AG10803 (cell line): ENCODE measurements at regions not wholly inside any gene's neighbourhood (a gene's known extent, or its start where the extent isn't known, plus 50 kb on each side); places are given as distances from the start of the nearest gene placed in this dataset.

Source experiments
- DNase-seq: peaks from one replicate; pipeline ENCODE4 v3.0.0; 2010; ENCODE audit warnings: low read depth
- H3K4me3 ChIP-seq: 2 replicates; pipeline ENCODE4 v1.5.1; 2011; ENCODE audit warnings: mild to moderate bottlenecking, low read length, control low read depth
- TF ChIP-seq, protein P1 (sequence below): conservative IDR thresholded peaks from 2 replicates; pipeline ENCODE4 v1.5.1; 2011; ENCODE audit warnings: mild to moderate bottlenecking, low read length, control low read depth, inconsistent platforms

DNA sequence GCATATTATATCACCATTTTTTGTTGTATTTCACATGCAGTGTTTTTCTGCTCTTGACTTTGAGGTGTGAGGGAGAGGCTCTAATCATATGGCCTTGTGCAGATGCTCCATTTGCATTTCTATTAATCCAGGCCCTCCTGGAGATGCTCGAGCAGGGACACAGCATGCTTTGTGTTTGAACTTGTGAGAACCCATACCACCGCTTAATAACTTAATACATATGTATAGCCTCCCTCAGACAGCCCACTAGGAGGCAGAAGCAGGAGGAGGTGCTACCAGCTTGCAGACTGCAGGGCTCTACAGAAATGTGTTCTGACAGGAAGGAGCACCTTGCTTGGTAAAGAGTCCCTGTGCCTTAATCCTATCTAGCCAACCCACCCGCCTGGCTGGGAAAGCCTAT, 155.2 kb downstream of the BARHL2 start:
- no peak overlapping the region for H3K4me3 ChIP-seq
- no peak for DNase-seq
- TF ChIP-seq, protein P1, sequence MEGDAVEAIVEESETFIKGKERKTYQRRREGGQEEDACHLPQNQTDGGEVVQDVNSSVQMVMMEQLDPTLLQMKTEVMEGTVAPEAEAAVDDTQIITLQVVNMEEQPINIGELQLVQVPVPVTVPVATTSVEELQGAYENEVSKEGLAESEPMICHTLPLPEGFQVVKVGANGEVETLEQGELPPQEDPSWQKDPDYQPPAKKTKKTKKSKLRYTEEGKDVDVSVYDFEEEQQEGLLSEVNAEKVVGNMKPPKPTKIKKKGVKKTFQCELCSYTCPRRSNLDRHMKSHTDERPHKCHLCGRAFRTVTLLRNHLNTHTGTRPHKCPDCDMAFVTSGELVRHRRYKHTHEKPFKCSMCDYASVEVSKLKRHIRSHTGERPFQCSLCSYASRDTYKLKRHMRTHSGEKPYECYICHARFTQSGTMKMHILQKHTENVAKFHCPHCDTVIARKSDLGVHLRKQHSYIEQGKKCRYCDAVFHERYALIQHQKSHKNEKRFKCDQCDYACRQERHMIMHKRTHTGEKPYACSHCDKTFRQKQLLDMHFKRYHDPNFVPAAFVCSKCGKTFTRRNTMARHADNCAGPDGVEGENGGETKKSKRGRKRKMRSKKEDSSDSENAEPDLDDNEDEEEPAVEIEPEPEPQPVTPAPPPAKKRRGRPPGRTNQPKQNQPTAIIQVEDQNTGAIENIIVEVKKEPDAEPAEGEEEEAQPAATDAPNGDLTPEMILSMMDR = no peak

DNA sequence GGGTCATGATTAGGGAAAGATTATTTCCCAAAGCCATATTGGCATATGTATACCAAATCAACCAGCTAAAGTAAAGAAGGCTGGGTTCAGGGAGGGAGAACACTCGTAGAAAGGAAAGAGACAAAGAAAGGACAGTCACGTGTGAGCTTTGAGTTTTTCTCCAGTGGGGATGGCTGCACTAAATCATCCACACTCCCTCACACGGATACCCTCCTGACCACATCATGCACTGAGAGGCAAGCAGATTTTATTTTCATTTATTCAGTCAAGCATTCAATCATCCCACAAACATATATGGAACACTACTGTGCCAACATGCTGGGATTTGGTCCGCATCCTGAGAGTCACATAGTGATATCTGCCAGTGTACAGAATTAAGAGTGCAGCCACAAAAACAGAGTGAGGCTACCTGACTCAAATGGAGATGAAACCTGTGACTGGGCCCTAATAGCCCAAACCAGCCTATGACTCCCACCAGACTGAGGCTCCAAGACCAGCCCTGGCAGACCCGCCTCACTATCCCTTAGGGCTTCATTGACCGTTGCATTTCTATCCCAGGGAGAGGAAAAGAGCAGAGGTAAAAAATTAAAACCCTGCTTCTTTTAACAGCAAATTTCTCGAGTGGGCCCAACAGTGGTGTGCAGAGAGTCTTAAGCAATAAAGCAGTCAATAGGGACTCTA, 155.9 kb downstream of the BARHL2 start:
- TF ChIP-seq, protein P1 = no peak
- H3K4me3 ChIP-seq = no peak overlapping the region
- no peak for DNase-seq

DNA sequence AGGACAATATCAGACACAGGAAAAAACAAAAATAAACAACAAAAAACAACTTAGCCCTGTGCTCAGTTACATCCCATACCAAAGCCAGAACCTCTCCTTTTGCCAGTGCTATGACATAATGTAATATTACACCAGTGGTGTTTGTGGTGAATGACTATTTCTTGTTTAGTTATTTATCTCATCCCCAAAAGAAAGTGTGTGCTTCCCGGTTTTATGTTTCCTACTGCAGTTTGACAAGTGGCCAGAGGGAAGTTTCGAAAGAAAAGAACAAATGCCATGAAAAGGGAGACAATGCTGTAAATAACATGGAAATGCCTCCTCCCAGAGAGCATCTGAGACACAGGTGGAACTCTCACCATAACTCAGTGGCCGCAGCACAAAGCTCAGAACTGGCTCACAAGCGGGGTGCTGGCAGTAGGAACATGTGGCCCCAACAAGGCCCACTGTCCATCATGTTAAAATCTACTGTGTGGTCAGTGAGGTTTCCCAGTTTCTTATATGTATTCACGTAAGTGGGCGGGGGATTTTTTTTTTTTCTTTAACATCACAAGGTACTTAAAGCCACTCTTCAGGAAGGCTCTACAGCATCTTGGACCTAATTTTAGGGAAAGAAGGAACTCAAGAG, 158.2 kb downstream of the BARHL2 start:
- TF ChIP-seq, protein P1 = no peak

DNA sequence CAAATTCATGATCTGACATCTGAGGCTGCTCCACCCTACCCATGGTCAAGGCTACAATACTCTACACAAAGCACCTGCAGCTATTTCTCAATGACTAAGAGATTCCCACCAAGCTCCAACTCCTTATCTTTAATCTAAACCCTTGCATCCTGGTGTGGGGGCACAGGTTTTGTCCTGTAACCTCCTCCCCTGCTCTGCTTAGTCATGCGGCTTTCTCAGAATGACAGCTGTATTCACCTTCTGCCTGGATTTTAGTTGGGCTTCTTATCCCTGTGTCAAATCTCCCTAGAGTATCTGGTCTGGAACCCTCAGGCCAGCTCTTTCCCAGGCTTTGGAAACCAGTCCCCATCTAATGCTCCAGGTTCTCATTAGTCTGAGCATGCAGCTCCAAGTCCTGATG, 159.0 kb downstream of the BARHL2 start:
- TF ChIP-seq, protein P1 = no peak
- DNase-seq = no peak
- H3K4me3 ChIP-seq = no peak overlapping the region

More for the DNA sequence above, 158.2 kb downstream of the BARHL2 start:
- DNase-seq = no peak
- H3K4me3 ChIP-seq = no peak overlapping the region

DNA sequence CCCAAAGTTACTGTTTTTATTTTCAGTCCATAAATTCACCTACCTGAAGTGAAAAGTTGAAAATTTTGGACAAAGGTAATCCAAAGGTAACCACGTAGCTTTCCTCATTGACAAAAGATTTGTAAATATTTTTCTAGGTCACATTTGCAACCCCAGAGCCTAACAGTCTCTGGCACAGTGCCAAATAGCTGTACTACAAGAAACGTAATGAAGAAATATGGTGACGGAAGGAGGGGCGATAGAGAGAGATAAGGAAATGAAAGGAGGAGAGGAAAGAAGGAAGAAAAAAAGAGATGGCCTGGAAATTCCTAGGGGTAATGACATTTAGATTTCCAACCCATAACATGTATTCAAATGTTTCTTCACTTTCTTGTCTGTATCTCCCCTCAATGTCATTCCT, 159.4 kb downstream of the BARHL2 start:
- H3K4me3 ChIP-seq = no peak overlapping the region
- DNase-seq = no peak
- TF ChIP-seq, protein P1 = no peak

DNA sequence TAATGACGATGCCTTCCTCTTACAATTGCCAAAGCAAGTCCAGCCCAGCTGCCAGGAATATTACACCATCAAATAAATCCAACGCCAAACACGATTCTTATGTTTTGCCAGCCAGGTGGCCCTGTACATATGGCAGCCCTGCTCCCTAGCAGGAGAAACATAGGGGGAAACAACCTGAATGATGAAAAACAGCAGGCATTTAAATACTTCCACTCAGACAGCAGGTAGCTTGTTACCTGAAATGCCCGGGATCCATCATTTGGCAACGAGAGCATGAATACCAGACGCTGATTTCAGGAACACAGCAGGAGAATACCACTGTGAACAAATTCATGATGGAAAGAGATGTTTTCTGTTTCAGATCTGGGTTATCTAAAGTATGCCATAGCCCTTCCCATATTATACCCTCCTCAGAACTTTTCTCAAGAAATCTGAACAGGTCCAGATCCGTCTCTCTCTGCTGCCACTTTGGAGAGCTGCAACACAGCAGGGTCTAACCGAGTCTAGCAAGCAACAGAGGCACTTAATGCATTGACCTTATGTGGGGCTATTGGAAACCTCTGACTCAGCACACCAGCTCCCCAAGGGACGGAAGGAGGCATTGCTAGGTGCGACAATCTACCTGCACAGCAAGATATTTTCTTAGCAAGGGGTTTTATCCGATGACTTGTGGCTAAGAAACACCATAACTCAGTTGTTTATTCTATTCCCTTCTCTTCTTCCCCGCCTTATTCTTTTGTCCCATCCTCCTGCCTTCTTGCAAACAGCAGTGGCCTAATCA, 166.3 kb downstream of the BARHL2 start:
- H3K4me3 ChIP-seq = no peak overlapping the region
- TF ChIP-seq, protein P1 = no peak
- DNase-seq = no peak
